Activated CD4-positive, alpha-beta memory T cell treated with anti-CD3 and anti-CD28 coated beads for 36 hours (primary cell): ENCODE measurements at regions not wholly inside any gene's neighbourhood (a gene's known extent, or its start where the extent isn't known, plus 50 kb on each side); places are given as distances from the start of the nearest gene placed in this dataset.

Experiments used
- CTCF ChIA-PET: fragments of 350-600 bp; sonication (Branson Sonifier 250); formaldehyde crosslinking; loops from one replicate; lab custom pipeline; 2021; ENCODE audit warnings: antibody characterized with exemption, inconsistent platforms; lab: Charles Lee
- POLR2A ChIA-PET: fragments of 350-600 bp; sonication (Branson Sonifier 250); formaldehyde crosslinking; loops from one replicate; lab custom pipeline; 2021; ENCODE audit warnings: antibody characterized with exemption; lab: Charles Lee
- DNase-seq: peaks from one replicate; pipeline ENCODE4 v3.0.0-alpha.2; 2020
- H3K27ac Mint-ChIP-seq: one replicate; pipeline ENCODE4 v1.8.0; 2021; ENCODE audit warnings: mixed read lengths
- H3K27me3 Mint-ChIP-seq: one replicate; pipeline ENCODE4 v1.8.0; 2021; ENCODE audit warnings: mixed read lengths
- H3K36me3 Mint-ChIP-seq: one replicate; pipeline ENCODE4 v1.8.0; 2021; ENCODE audit warnings: mixed read lengths
- H3K4me1 Mint-ChIP-seq: one replicate; pipeline ENCODE4 v1.8.0; 2021; ENCODE audit warnings: low read depth, mixed read lengths
- H3K4me3 Mint-ChIP-seq: one replicate; pipeline ENCODE4 v1.8.0; 2021; ENCODE audit warnings: mild to moderate bottlenecking, mixed read lengths
- H3K9me3 Mint-ChIP-seq: one replicate; pipeline ENCODE4 v1.8.0; 2021; ENCODE audit warnings: mixed read lengths
- intact Hi-C: fragments of 100-400 bp; cut with micrococcal nuclease; formaldehyde crosslinking; loops from one replicate; pipeline ENCODE4 v1.15.1; 2023

DNA sequence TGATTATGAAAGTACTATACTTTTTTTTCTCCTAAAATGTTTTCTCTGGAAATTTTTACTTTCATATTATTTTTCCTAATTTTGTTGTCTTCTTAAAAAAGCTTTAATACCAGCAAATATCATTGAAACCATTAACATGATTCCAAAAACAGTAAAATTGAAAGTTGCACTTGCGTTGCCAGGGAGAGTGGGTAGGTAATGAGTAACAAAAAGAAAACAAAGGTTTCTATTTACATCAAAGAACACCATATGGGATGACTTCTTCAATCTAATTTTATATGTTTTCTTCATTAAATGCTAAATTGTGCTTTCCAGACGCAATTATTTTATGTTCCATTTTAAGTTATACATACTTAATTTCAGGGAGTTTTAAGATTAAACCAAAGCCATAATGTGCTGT, 108.3 kb upstream of the VCX2 start:
- no peaks in the 10 kb centered on the region for H3K36me3 Mint-ChIP-seq
- H3K27ac Mint-ChIP-seq, result no peak overlapping the region
- DNase-seq, result no peak
- intact Hi-C loops, result no loop called here
- ChIA-PET CTCF (no interaction called here), POLR2A (no interaction called here)
- H3K9me3 Mint-ChIP-seq, result peaks cover 5% of the 10 kb centered on the region
- H3K27me3 Mint-ChIP-seq, result no peaks in the 10 kb centered on the region
- H3K4me1 Mint-ChIP-seq, result no peaks in the 10 kb centered on the region
- no peak overlapping the region for H3K4me3 Mint-ChIP-seq

DNA sequence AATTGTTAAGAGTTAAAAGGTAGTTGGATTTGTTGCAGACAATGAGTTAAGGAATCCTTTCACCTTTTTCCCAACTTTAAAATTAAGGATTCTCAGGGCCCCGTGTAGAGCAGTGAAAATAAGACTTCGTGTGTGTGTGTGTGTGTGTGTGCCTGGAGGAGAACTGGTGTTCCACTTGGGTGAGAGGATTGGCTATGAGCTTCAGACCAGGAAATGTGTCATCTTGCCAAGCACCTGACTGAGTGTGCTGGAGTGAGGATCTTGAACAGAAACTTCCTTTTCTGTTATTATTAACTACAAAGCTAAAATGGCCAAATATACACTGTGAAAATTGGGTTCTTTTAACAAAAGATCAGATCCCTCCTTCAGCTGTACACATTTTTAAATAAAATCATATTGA, 113.1 kb upstream of the VCX2 start:
- intact Hi-C loops, result no loop called here
- peaks cover under 1% of the 10 kb centered on the region for H3K9me3 Mint-ChIP-seq
- H3K27me3 Mint-ChIP-seq, result no peaks in the 10 kb centered on the region
- no peaks in the 10 kb centered on the region for H3K4me1 Mint-ChIP-seq
- H3K27ac Mint-ChIP-seq, result no peak overlapping the region
- no peak for DNase-seq
- POLR2A ChIA-PET, result no interaction called here
- H3K36me3 Mint-ChIP-seq, result no peaks in the 10 kb centered on the region
- no peak overlapping the region for H3K4me3 Mint-ChIP-seq
- CTCF ChIA-PET, result no interaction called here

DNA sequence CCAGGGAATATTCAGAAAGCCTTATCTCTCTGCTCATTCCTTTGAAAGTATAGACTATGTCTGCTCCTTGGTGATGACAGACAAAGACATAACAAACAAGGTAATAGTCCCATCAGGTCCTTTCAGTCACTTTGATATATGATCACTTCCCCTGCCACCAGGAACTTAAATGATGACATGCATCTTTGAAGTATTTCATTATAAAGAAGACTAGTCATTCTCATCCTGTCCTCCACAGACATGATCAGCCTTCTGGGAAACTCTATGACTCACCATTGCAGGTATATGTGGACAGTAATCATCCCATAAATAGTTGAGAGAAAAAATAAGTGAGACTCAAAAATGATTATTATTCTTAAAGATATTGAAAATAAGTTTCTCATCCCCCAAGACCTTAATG, 117.5 kb upstream of the VCX2 start:
- intact Hi-C loops, result no loop called here
- no peak for DNase-seq
- H3K4me1 Mint-ChIP-seq, result no peaks in the 10 kb centered on the region
- CTCF ChIA-PET, result no interaction called here
- no peaks in the 10 kb centered on the region for H3K36me3 Mint-ChIP-seq
- no peaks in the 10 kb centered on the region for H3K27me3 Mint-ChIP-seq
- no peak overlapping the region for H3K27ac Mint-ChIP-seq
- POLR2A ChIA-PET, result no interaction called here
- peaks cover 9% of the 10 kb centered on the region for H3K9me3 Mint-ChIP-seq
- H3K4me3 Mint-ChIP-seq, result no peak overlapping the region

DNA sequence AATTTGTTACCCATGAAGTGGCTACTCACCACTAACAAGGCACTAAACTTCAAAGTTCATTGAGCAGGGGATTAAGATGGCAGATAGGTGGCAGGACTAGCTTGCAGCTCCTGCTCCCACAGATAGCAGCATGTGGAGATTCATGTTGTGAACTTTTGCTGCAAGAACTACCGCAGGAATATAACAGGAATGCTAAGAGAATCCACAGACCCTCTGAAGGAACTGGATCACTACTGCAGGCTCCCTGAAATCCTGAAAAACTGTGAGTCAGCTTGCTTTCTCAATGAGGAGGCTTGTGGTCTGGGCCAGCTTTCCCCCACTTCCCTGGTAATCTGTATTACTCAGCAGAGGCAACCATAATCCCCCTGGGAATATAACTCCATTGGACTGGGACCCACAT, 118.5 kb upstream of the VCX2 start:
- H3K36me3 Mint-ChIP-seq, result no peaks in the 10 kb centered on the region
- H3K4me1 Mint-ChIP-seq, result no peaks in the 10 kb centered on the region
- peaks cover 12% of the 10 kb centered on the region for H3K9me3 Mint-ChIP-seq

DNA sequence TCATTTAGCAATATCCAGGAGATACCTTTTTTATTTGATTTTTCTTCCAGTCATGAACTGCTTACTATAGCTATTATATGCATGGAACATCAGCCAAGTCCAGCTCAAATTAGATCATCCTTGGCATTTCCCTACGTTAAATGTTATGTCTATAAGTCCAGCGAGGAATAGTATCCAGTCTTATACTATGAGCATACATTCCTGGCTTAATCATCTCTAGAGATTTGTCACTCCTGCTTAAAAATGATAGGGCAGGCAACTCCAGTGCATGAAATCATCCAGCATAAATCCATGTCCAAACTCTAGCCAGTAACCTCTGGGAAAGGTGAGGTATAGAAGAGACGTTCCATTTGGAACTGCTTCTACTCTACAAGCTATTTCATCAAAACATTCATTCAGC, 126.7 kb upstream of the VCX2 start:
- CTCF ChIA-PET, result no interaction called here

More for the DNA sequence above, 118.5 kb upstream of the VCX2 start:
- Mint-ChIP-seq H3K27ac (no peak overlapping the region), H3K27me3 (no peaks in the 10 kb centered on the region), H3K4me3 (no peak overlapping the region)
- no peak for DNase-seq
- ChIA-PET CTCF (no interaction called here), POLR2A (no interaction called here)
- intact Hi-C loops, result no loop called here

DNA sequence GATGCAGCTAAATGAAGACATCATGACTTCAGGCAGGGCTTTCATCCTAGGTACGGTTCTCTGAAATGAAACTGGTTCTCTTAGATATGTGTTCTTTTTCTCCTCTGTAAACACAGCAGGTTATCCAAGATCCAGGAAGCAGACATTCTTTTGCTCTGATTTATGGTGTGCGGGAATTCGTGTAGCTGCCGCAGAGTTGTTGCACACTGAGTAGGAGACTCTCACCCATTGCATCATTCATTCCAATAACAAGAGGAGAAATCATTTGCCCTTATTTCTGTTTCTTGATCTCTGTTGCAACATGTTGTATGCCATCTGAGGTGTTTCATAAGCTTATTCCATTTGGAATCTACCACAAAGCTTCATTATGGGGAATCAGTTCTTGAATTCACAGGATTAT, 133.6 kb upstream of the VCX2 start:
- POLR2A ChIA-PET, result no interaction called here
- Mint-ChIP-seq H3K9me3 (peaks cover 31% of the 10 kb centered on the region), H3K4me3 (no peak overlapping the region), H3K27ac (no peak overlapping the region), H3K27me3 (no peaks in the 10 kb centered on the region), H3K36me3 (no peaks in the 10 kb centered on the region), H3K4me1 (no peaks in the 10 kb centered on the region)
- DNase-seq, result no peak
- intact Hi-C loops, result no loop called here
- CTCF ChIA-PET, result no interaction called here

More for the DNA sequence above, 126.7 kb upstream of the VCX2 start:
- intact Hi-C loops, result no loop called here
- no peaks in the 10 kb centered on the region for H3K36me3 Mint-ChIP-seq
- H3K4me3 Mint-ChIP-seq, result no peak overlapping the region
- H3K27ac Mint-ChIP-seq, result no peak overlapping the region
- no peaks in the 10 kb centered on the region for H3K4me1 Mint-ChIP-seq
- peaks cover 21% of the 10 kb centered on the region for H3K9me3 Mint-ChIP-seq
- no peaks in the 10 kb centered on the region for H3K27me3 Mint-ChIP-seq
- DNase-seq, result no peak
- POLR2A ChIA-PET, result no interaction called here

DNA sequence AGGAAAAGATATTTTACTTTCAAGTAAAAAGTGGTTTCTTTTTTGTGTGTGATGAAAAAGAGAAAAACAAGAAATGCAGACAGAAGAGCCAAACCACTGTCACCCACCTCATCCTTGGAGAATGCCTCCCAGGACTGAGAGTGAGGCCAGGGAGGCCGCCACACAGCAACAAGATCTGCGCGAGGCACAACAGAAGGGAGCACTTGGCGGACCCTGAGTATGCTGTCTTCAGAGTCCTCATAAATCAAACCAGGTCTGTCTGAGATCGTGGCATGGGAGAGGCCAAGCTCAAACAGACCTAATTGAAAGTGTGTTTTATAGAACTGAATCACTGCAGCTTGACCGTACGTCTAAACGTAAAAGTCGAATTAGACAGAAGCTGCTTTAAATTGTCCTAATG, 134.3 kb upstream of the VCX2 start:
- no peak for DNase-seq
- H3K9me3 Mint-ChIP-seq, result peaks cover 32% of the 10 kb centered on the region
- H3K4me1 Mint-ChIP-seq, result no peaks in the 10 kb centered on the region
- no peak overlapping the region for H3K27ac Mint-ChIP-seq
- H3K36me3 Mint-ChIP-seq, result no peaks in the 10 kb centered on the region
- ChIA-PET CTCF (no interaction called here), POLR2A (no interaction called here)
- no peaks in the 10 kb centered on the region for H3K27me3 Mint-ChIP-seq
- intact Hi-C loops, result no loop called here
- no peak overlapping the region for H3K4me3 Mint-ChIP-seq

DNA sequence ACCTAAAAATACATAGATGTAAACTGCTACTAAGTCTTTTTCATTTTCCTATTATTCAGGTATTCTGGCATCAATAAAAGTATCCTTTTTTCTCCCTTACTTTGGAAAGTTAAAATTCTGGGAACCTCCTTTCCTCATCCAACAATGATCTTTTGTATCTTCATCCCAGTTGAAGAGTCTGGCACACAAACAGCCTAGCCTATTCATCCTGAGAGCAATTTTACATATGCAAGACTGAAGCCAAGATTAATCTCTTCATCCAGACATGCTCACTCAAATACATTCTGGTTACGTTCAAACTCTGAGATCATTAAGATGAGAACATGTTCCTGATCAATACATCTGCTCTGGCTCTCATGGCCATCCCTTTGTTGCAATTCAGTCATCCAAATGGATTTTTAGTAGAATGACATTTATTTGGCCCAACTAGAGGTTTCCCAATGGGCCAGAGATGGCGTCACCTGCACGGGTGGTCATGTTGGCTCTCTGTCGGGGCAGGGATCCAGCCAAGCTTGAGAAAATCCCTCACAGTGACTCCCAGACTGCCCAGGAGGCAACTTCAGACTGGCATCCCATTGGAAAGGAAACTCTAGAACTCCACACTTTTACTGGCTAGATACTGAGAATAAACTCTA, 135.3 kb upstream of the VCX2 start:
- Mint-ChIP-seq H3K36me3 (no peaks in the 10 kb centered on the region), H3K4me3 (no peak overlapping the region), H3K27ac (no peak overlapping the region), H3K9me3 (peaks cover 31% of the 10 kb centered on the region), H3K4me1 (no peaks in the 10 kb centered on the region), H3K27me3 (no peaks in the 10 kb centered on the region)
- intact Hi-C loops, result no loop called here
- ChIA-PET POLR2A (no interaction called here), CTCF (no interaction called here)
- DNase-seq, result no peak

DNA sequence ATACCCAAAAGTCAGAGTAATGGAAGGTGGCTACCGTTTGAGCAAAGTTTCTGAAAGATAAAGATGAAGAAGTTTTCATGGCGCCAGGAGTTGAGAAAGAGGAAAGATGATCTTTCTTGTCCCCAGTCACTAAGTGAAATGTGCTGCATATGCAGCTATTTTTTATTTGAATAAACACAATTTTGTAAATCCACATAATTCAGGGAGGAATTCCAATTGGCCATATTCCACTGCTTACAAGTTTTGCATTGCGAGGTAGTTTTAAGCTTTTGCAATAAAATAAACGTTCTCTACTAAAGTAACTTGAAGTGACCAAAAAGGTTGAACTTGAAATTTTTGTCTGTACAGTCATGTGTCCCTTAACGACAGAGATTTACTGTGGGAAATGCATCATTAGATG, 139.3 kb upstream of the VCX2 start:
- no peaks in the 10 kb centered on the region for H3K36me3 Mint-ChIP-seq
- H3K27me3 Mint-ChIP-seq, result no peaks in the 10 kb centered on the region
- intact Hi-C loops, result no loop called here
- DNase-seq, result no peak
- H3K9me3 Mint-ChIP-seq, result peaks cover 33% of the 10 kb centered on the region
- POLR2A ChIA-PET, result no interaction called here
- no peaks in the 10 kb centered on the region for H3K4me1 Mint-ChIP-seq
- CTCF ChIA-PET, result no interaction called here
- no peak overlapping the region for H3K27ac Mint-ChIP-seq
- H3K4me3 Mint-ChIP-seq, result no peak overlapping the region

DNA sequence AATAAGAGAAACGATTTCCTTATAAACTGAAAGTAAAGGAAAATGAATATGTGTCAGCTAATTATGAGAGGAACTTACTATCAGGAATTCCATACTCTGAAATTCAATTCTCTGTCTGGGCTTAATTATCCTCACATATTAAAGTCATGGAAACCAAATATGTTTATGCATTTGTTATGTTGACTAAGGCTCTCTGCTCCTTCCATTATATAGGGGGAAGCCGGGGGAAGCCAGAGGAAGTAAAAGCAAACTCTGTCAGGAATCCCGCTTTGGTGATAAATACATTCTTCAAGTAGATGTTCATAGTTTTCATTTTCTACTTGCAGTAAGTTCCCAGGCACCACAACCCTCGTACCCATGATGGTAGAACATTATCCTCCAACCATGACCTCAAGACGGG, 142.8 kb upstream of the VCX2 start:
- no peaks in the 10 kb centered on the region for H3K36me3 Mint-ChIP-seq
- ChIA-PET CTCF (no interaction called here), POLR2A (no interaction called here)
- intact Hi-C loops, result no loop called here
- peaks cover 24% of the 10 kb centered on the region for H3K9me3 Mint-ChIP-seq
- DNase-seq, result no peak
- no peak overlapping the region for H3K4me3 Mint-ChIP-seq
- H3K27ac Mint-ChIP-seq, result no peak overlapping the region
- no peaks in the 10 kb centered on the region for H3K4me1 Mint-ChIP-seq
- H3K27me3 Mint-ChIP-seq, result no peaks in the 10 kb centered on the region

DNA sequence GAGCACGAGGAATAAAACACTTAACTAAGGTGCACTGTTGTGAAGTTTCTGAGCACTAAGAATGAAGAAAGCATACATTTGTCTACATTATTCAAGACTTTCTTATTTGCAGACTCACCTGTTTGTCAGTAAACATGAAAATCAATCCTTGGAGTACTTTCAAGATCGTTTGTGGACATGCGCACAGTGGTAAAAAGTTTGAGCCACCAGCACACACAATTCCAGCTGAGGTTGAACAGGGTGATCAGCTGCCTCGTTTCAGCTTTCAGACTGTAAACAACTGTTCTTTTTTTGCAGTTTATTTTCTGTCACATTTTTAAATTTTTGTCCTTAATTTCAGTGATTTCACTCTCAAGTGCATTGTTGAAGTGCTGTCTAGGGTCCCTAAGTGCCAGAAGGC, 143.8 kb upstream of the VCX2 start:
- Mint-ChIP-seq H3K27ac (no peak overlapping the region), H3K27me3 (no peaks in the 10 kb centered on the region), H3K4me3 (no peak overlapping the region), H3K9me3 (peaks cover 20% of the 10 kb centered on the region), H3K4me1 (no peaks in the 10 kb centered on the region), H3K36me3 (no peaks in the 10 kb centered on the region)
- intact Hi-C loops, result no loop called here
- ChIA-PET CTCF (no interaction called here), POLR2A (no interaction called here)
- no peak for DNase-seq

DNA sequence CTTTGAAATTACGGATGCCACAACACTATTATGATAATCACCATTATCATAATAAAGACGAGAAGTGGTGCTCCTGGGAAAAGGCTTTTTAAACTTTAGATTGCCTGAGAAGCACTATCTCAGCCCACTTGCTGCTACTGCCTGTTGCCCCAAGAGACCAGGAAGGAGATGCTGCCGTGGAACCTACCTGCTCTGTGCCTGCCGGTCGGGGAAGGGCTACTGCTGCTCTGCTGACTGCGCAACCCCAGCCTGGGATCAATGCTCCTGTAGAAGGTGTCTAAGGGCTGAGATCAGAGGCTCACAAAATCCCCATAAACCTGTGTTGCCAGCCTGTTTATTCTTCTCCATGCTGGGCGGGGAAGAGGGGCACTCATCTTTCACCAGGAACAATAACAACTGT, 145.3 kb upstream of the VCX3B start:
- CTCF ChIA-PET, result no interaction called here
- no peak overlapping the region for H3K27ac Mint-ChIP-seq
- H3K4me1 Mint-ChIP-seq, result no peaks in the 10 kb centered on the region

DNA sequence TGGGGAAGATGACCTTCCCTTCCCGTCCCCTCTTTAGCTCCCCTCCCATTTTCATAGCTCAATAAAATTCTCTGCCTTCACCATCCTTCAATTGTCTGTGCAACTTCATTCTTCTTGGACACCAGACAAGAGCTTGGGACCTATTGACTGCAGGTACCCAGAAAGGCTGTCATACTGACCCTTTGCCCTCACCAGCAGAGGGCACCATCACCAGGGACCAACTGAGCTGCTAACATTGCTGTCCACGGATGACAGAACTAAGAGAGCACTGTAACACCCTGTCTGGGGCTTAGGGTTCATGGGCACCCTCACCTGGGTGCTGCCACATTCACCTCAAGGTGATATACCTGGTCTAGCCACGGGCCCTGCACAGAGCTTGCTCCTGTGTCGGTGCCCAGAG, 141.3 kb upstream of the VCX3B start:
- no peaks in the 10 kb centered on the region for H3K4me1 Mint-ChIP-seq
- H3K27me3 Mint-ChIP-seq, result no peaks in the 10 kb centered on the region
- intact Hi-C loops, result no loop called here
- ChIA-PET POLR2A (no interaction called here), CTCF (no interaction called here)
- H3K36me3 Mint-ChIP-seq, result no peaks in the 10 kb centered on the region
- DNase-seq, result no peak
- H3K4me3 Mint-ChIP-seq, result no peak overlapping the region
- peaks cover 6% of the 10 kb centered on the region for H3K9me3 Mint-ChIP-seq
- no peak overlapping the region for H3K27ac Mint-ChIP-seq

More for the DNA sequence above, 145.3 kb upstream of the VCX3B start:
- POLR2A ChIA-PET, result no interaction called here
- Mint-ChIP-seq H3K36me3 (no peaks in the 10 kb centered on the region), H3K27me3 (no peaks in the 10 kb centered on the region), H3K9me3 (peaks cover 9% of the 10 kb centered on the region), H3K4me3 (no peak overlapping the region)
- no peak for DNase-seq
- intact Hi-C loops, result no loop called here
